ENCODE measurements at regions not wholly inside any gene's neighbourhood (a gene's known extent, or its start where the extent isn't known, plus 50 kb on each side); places are given as distances from the start of the nearest gene placed in this dataset.

DNA sequence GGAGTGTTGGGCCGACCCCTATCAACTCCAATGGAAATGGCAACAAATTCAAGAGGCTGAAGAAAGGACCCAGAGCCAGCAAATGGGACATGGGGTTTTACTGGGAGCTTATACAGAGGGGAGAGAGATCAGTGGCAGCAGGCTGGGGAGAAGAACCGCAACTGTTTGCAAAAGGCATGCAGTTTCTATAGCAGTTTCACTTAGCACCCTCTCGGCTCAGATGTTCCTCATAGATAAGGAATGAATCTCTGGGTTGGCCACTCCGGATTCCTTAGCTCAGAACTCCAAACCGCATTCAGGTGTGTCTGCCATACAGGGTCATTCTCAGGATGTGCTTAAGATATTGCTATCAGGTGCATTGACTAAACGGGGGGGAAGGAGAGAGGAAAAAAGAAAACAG is 71.1 kb upstream of the RPL38 start:
- Histone ChIP-seq H3K4ac (replicated peaks; ENCODE audit: insufficient read length, low read depth, low read length) (no peak overlapping the region), H3K4me1 (replicated peaks in 1 of 4; ENCODE audit: control insufficient read depth in 3 of 4, insufficient read depth in 4 of 4, low read length in 3 of 4) (peaks cover 0 to 4% (median 0%) of the 10 kb centered on the region in 4 experiments; a peak in 2 of 7 replicates), H3K18ac (ENCODE audit: extremely low read depth, low read length) (no peak overlapping the region), H3K23ac (ENCODE audit: insufficient read length) (no peak overlapping the region), H3K79me1 (ENCODE audit: low read depth, low read length) (no peaks in the 10 kb centered on the region), H4K20me1 (replicated peaks in 1 of 2; ENCODE audit: control insufficient read depth in 1 of 2, insufficient read depth in 2 of 2, low read length in 2 of 2) (no peaks in the 10 kb centered on the region), H3K23me2 (ENCODE audit: low read depth, low read length) (no peaks in the 10 kb centered on the region; the same call in 1 of the 2 replicates), H2AK5ac (ENCODE audit: low read depth, low read length) (no peak overlapping the region), H2BK120ac (replicated peaks; ENCODE audit: low read depth, low read length) (no peak overlapping the region), H4K8ac (ENCODE audit: extremely low read depth, insufficient read depth, low read length) (no peak overlapping the region), H2BK15ac (ENCODE audit: low read length) (no peak overlapping the region), H3K9ac (replicated peaks in 1 of 4; ENCODE audit: extremely low read depth in 1 of 4, low read depth in 3 of 4, low read length in 3 of 4) (no peak overlapping the region), H4K91ac (replicated peaks; ENCODE audit: insufficient read length, low read length) (no peak overlapping the region), H3K4me2 (ENCODE audit: insufficient read depth in 1 of 2, low read depth in 2 of 2, low read length in 2 of 2) (no peak overlapping the region), H3K9me3 (ENCODE audit: insufficient read depth in 2 of 2, low read depth in 1 of 2, low read length in 1 of 2) (no peaks in the 10 kb centered on the region), H3K36me3 (ENCODE audit: control insufficient read depth in 2 of 4, insufficient read depth in 4 of 4, low read length in 3 of 4) (no peaks in the 10 kb centered on the region), H3K14ac (ENCODE audit: insufficient read length) (no peak overlapping the region), H2BK12ac (ENCODE audit: low read depth, low read length) (no peak overlapping the region), H3K27ac (ENCODE audit: low read depth, low read length) (no peak overlapping the region), H2BK5ac (ENCODE audit: low read depth, low read length) (no peak overlapping the region), H4K5ac (ENCODE audit: insufficient read length, low read depth, low read length) (no peak overlapping the region), H3K4me3 (ENCODE audit: extremely low read depth in 1 of 4, insufficient read depth in 2 of 4, low read depth in 3 of 4, low read length in 4 of 4) (no peak overlapping the region), H3K56ac (replicated peaks; ENCODE audit: insufficient read length, low read depth, low read length) (no peak overlapping the region), H2BK20ac (ENCODE audit: low read length) (no peak overlapping the region), H3K27me3 (replicated peaks in 1 of 4; ENCODE audit: control insufficient read depth in 3 of 4, extremely low read depth in 1 of 4, insufficient read depth in 3 of 4, low read length in 3 of 4) (no peaks in the 10 kb centered on the region), H3K79me2 (ENCODE audit: control insufficient read depth in 1 of 2, insufficient read depth in 2 of 2, low read length in 2 of 2) (no peaks in the 10 kb centered on the region), H2AFZ (ENCODE audit: low read length) (no peak overlapping the region)
- TF ChIP-seq TAF1 (IDR thresholded peaks at IDR 0.05; ENCODE audit: low read depth, low read length) (no peak), EP300 (IDR thresholded peaks at IDR 0.05; ENCODE audit: borderline replicate concordance in 1 of 2, low read depth in 2 of 2, low read length in 2 of 2) (no peak), RFX5 (IDR thresholded peaks at IDR 0.05; ENCODE audit: borderline replicate concordance, low read depth, low read length) (no peak), POLR2A (IDR thresholded peaks at IDR 0.05; ENCODE audit: control extremely low read depth in 1 of 2, low read depth in 2 of 2, low read length in 2 of 2) (no peak), TCF12 (IDR thresholded peaks at IDR 0.05; ENCODE audit: low read depth, low read length) (no peak), JUN (IDR thresholded peaks at IDR 0.05; ENCODE audit: low read depth, low read length) (no peak), CBX8 (IDR thresholded peaks at IDR 0.05; ENCODE audit: borderline replicate concordance, low read depth, low read length) (no peak), MAFK (IDR thresholded peaks at IDR 0.05; ENCODE audit: low read depth, low read length) (no peak), TEAD4 (IDR thresholded peaks at IDR 0.05; ENCODE audit: low read depth, low read length) (no peak), SP4 (IDR thresholded peaks at IDR 0.05; ENCODE audit: low read length) (no peak)
- TF ChIP-seq, protein P1, sequence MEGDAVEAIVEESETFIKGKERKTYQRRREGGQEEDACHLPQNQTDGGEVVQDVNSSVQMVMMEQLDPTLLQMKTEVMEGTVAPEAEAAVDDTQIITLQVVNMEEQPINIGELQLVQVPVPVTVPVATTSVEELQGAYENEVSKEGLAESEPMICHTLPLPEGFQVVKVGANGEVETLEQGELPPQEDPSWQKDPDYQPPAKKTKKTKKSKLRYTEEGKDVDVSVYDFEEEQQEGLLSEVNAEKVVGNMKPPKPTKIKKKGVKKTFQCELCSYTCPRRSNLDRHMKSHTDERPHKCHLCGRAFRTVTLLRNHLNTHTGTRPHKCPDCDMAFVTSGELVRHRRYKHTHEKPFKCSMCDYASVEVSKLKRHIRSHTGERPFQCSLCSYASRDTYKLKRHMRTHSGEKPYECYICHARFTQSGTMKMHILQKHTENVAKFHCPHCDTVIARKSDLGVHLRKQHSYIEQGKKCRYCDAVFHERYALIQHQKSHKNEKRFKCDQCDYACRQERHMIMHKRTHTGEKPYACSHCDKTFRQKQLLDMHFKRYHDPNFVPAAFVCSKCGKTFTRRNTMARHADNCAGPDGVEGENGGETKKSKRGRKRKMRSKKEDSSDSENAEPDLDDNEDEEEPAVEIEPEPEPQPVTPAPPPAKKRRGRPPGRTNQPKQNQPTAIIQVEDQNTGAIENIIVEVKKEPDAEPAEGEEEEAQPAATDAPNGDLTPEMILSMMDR (IDR thresholded peaks at IDR 0.05; ENCODE audit: control extremely low read depth in 1 of 3, insufficient read depth in 1 of 3, low read depth in 1 of 3, low read length in 3 of 3): no peak
- WGBS, 2 experiments (ENCODE audit: extremely low coverage in 1 of 2, insufficient coverage in 1 of 2, insufficient read length in 1 of 2, insufficient replicate concordance in 2 of 2, low coverage in 1 of 2, low lambda C conversion rate in 2 of 2, missing lambda C conversion rate in 1 of 2): 88% methylated on average over 6 of the region's 6 CpGs; no CpG with 5 or more reads in 1 of the 2 experiments
- FAIRE-seq (no peak), DNase-seq (ENCODE audit: low read depth in 1 of 2, low spot score in 2 of 2) (no peak)
- POLR2A ChIA-PET (ENCODE audit: partially characterized antibody): no interaction called here
- CTCF ChIA-PET (ENCODE audit: partially characterized antibody): interaction anchor here (0.9 to 3.3 kb wide), 4 partner anchors 14 to 47 kb away, joined by 4 to 20 read pairs (median 5); no protein-coding TSS in a partner anchor
